ENCODE measurements at regions not wholly inside any gene's neighbourhood (a gene's known extent, or its start where the extent isn't known, plus 50 kb on each side); places are given as distances from the start of the nearest gene placed in this dataset.

DNA sequence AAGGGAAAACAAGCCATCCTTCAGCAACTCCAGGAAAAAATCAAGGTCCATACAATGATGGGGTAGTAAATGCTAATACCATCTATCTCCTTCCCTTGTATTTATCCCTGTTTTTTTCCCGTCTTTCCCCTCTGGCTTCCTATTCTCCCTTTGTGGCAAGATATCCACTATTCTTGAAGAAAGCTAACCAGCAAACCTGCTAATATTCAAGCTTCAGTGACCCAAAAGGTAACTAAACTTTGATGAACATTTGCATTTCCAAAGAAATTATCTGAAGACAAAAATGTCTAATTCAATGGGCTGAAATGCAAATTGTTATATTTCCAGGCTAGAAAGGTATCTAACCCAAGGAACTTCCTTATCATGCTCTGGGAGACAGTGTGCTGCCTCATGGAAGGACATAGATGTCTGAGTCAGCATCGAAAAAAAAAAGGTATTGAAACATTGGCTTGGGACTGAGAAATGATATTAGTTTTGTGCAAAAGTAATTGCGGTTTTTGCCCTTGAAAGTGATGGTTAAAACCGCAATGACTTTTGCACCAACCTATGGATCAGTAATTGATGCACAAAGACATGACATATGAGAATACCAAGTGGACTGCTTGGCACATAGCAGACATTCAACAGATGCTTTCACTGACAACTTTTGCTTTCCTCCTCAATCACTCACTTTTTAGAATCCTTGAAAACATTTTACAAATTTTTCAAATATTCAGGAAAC is 63.7 kb upstream of the HNMT start:
- ChIA-PET POLR2A (no interaction called here), CTCF (interaction anchor here (0.6 to 1.6 kb wide), 4 partner anchors 14 to 927 kb away, joined by 3 to 4 read pairs (median 3); no protein-coding TSS in a partner anchor), RAD21 (ENCODE audit: unreplicated experiment) (no interaction called here), SMC1A (ENCODE audit: uncharacterized antibody, unreplicated experiment) (no interaction called here)
- H3K9ac ChIP-seq (ENCODE audit: control insufficient read depth, insufficient read depth, low read length), result no peak overlapping the region
- H3K27me3 ChIP-seq (replicated peaks in 1 of 2; ENCODE audit: control insufficient read depth in 2 of 2, insufficient read depth in 2 of 2, low read length in 1 of 2), result no peaks in the 10 kb centered on the region; a peak in 1 of 4 replicates
- intact Hi-C loops (cut with micrococcal nuclease; ENCODE audit: unreplicated experiment) (no loop called here), in situ Hi-C loops (cut with MboI) (no loop called here)
- no peak for FAIRE-seq
- H3K4me2 ChIP-seq (ENCODE audit: control insufficient read depth, insufficient read depth), result no peak overlapping the region
- DNase-seq (ENCODE audit: low read depth, low spot score), result no peak
- H3K4me3 ChIP-seq, result no peak overlapping the region
- no TSS peak for BruUV-seq (replicated peaks)
- H3K9me3 ChIP-seq (replicated peaks; ENCODE audit: control insufficient read depth, insufficient read depth, low read length), result no peaks in the 10 kb centered on the region
- 15% methylated on average over 4 of the region's 4 CpGs for WGBS (ENCODE audit: insufficient coverage, insufficient replicate concordance, low lambda C conversion rate, missing lambda C conversion rate)
- no peaks in the 10 kb centered on the region for H4K20me1 ChIP-seq (ENCODE audit: control insufficient read depth, insufficient read depth)
- no peak overlapping the region for H3K27ac ChIP-seq (ENCODE audit: control insufficient read depth, insufficient read depth)
- H2AFZ ChIP-seq (ENCODE audit: control insufficient read depth, low read depth, low read length), result no peak overlapping the region
- TF ChIP-seq MYC (IDR thresholded peaks at IDR 0.05; ENCODE audit: insufficient read depth, insufficient read length, insufficient replicate concordance, low read length, severe bottlenecking) (no peak), BMI1 (IDR thresholded peaks at IDR 0.05; ENCODE audit: borderline replicate concordance) (no peak), ATF7 (IDR thresholded peaks at IDR 0.05; ENCODE audit: low read depth) (no peak), KAT2A (conservative IDR thresholded peaks at IDR 0.05; ENCODE audit: control insufficient read depth, low read depth, low read length) (no peak)
- TF ChIP-seq, protein P1, sequence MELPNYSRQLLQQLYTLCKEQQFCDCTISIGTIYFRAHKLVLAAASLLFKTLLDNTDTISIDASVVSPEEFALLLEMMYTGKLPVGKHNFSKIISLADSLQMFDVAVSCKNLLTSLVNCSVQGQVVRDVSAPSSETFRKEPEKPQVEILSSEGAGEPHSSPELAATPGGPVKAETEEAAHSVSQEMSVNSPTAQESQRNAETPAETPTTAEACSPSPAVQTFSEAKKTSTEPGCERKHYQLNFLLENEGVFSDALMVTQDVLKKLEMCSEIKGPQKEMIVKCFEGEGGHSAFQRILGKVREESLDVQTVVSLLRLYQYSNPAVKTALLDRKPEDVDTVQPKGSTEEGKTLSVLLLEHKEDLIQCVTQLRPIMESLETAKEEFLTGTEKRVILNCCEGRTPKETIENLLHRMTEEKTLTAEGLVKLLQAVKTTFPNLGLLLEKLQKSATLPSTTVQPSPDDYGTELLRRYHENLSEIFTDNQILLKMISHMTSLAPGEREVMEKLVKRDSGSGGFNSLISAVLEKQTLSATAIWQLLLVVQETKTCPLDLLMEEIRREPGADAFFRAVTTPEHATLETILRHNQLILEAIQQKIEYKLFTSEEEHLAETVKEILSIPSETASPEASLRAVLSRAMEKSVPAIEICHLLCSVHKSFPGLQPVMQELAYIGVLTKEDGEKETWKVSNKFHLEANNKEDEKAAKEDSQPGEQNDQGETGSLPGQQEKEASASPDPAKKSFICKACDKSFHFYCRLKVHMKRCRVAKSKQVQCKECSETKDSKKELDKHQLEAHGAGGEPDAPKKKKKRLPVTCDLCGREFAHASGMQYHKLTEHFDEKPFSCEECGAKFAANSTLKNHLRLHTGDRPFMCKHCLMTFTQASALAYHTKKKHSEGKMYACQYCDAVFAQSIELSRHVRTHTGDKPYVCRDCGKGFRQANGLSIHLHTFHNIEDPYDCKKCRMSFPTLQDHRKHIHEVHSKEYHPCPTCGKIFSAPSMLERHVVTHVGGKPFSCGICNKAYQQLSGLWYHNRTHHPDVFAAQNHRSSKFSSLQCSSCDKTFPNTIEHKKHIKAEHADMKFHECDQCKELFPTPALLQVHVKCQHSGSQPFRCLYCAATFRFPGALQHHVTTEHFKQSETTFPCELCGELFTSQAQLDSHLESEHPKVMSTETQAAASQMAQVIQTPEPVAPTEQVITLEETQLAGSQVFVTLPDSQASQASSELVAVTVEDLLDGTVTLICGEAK (IDR thresholded peaks at IDR 0.05; ENCODE audit: borderline replicate concordance), result peak; percentile 18; the same call in 1 of the 2 replicates
- TF ChIP-seq, protein P2, sequence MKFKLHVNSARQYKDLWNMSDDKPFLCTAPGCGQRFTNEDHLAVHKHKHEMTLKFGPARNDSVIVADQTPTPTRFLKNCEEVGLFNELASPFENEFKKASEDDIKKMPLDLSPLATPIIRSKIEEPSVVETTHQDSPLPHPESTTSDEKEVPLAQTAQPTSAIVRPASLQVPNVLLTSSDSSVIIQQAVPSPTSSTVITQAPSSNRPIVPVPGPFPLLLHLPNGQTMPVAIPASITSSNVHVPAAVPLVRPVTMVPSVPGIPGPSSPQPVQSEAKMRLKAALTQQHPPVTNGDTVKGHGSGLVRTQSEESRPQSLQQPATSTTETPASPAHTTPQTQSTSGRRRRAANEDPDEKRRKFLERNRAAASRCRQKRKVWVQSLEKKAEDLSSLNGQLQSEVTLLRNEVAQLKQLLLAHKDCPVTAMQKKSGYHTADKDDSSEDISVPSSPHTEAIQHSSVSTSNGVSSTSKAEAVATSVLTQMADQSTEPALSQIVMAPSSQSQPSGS (IDR thresholded peaks at IDR 0.05; ENCODE audit: low read length), result no peak
- ATAC-seq, result no peak
- H3K36me3 ChIP-seq (ENCODE audit: control insufficient read depth in 2 of 2, insufficient read depth in 2 of 2, low read length in 1 of 2), result no peaks in the 10 kb centered on the region
- H3K79me2 ChIP-seq (ENCODE audit: control insufficient read depth, insufficient read depth, low read length), result no peaks in the 10 kb centered on the region
- H3K4me1 ChIP-seq (ENCODE audit: control insufficient read depth, insufficient read depth, low read length), result no peaks in the 10 kb centered on the region
